GM18507 (cell line): ENCODE measurements at regions not wholly inside any gene's neighbourhood (a gene's known extent, or its start where the extent isn't known, plus 50 kb on each side); places are given as distances from the start of the nearest gene placed in this dataset.
"Not testable (repeated sequence)": the region's sequence is repeated elsewhere in the genome, so short reads cannot be mapped to it uniquely, and the experiment has no call there.

Experiments used
- DNase-seq: peaks from one replicate; pipeline ENCODE4 v3.0.0; 2011; ENCODE audit warnings: low read depth; ENCODE audit not compliant: insufficient read length; ENCODE audit errors: extremely low spot score
- FAIRE-seq: peaks from 2 replicates; lab custom pipeline; 2011; peaks lifted over from hg19 to GRCh38; lab: Jason Lieb, UNC

DNA sequence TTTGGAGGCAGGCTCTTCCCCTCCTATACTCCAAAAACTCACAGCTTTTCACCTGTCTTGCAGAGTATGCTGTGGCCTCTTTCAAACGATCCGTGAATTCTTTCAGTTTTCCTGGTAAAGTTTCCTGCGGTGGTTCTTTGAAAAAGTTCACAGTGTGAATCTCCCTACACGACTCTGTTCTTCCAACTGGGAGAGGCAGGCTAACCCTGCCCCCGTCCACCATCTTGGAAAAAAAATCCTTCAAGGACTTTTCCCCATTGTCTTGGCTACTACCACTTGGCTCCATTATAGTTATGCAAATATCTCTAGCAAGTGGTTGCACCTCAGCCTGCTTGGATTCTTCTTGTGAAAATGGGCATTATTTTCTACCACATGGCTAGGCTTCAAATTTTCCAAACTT is 382.6 kb downstream of the AGTPBP1 start:
- DNase-seq (no peak), FAIRE-seq (no peak)

DNA sequence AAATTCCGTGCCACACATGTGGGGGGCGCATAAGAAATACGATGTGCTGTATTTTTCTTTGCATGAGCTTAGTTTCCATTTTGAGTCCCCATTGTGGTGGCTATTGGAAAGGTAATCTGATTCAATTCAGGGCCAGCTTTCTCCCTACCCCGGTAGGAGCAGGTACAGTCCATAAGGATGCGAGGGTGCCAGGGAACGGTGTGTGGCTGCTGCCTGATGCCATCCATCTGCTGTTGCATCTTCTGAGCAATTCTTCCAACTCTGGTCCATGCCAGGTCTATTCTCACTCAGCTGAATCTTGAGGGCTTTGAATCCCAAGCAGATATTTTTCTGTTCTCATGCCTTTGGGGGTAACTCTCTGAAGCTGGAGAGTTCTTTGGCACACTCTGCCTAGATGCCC is 392.7 kb downstream of the AGTPBP1 start:
- FAIRE-seq (no peak), DNase-seq (no peak)

DNA sequence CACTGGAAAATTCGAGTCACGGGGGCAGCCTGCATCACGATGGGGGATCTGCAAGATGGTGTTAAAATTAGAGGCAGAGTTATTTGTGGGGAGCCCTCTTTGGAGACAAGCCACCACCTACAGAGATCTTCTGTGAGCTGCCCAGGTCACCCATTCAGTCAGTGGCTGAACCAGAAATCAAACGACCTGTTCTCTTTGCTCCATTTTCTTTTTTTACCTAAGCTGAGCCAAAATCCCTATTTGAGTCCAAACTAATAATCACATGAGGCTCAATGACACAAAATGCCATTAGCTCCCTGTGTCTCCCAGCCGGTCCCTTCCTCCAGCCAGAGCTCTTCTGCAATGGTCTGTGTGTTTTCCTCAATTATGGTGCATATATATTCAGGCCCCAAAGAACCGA is 394.2 kb downstream of the AGTPBP1 start:
- FAIRE-seq: no peak
- DNase-seq: no peak

DNA sequence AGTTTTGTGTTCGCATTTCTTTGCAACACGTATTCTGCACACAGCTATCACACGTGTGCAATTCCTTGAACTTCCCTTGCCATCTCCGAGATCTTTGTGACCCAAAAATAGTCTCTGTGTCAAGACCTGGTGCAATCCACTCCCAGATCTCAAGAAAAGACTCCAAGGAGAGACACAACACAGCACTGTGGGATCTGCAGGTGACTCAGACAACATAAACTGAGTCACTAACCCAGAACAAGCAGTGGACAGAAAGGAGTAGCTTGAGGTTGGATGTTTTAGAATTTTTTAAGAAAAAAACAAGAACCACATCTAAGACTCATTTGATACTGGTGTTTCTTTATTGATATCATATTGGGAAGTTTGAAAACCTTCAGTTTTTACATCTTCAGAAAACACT is 396.9 kb downstream of the AGTPBP1 start:
- FAIRE-seq: no peak

DNA sequence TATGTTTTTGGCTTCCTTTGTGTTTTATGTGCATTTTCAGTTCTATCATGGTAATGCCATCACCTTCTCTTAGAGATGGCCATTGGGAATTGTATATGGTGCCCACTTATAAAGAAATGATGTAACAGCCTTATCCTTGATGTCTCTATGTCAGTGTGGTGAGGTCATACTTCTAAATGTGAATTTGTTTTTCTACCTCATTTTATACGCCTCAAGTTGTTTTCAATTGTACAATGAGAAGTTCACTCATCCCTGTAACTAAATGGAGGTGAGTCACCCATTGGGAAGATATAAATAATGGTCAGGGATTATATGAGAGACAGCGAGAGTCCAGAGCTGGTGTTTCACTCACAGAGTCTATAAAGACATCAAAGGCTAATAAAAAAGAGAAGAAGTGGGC is 402.4 kb downstream of the AGTPBP1 start:
- no peak for DNase-seq
- FAIRE-seq: no peak

More for the DNA sequence above, 396.9 kb downstream of the AGTPBP1 start:
- DNase-seq: no peak

DNA sequence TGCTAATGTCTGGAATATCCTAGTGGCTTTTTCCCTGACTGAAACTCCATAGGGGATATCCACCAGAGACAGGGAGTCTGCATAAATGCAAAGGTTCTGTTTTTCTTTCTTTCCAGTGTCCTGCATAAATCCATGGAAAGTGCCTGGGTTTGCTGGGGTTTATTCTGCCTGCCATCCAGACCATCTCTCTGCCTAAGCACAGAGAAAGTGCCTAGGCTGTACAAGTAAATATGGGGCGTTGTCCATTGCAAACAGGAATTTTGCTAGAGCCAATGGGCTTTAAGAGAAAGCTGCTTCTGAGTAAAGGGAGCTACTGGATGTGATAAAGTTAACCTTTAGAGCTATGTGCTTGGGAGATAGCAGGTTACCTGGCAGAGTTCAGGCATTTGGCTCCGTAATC is 407.5 kb downstream of the AGTPBP1 start:
- DNase-seq: no peak
- no peak for FAIRE-seq

DNA sequence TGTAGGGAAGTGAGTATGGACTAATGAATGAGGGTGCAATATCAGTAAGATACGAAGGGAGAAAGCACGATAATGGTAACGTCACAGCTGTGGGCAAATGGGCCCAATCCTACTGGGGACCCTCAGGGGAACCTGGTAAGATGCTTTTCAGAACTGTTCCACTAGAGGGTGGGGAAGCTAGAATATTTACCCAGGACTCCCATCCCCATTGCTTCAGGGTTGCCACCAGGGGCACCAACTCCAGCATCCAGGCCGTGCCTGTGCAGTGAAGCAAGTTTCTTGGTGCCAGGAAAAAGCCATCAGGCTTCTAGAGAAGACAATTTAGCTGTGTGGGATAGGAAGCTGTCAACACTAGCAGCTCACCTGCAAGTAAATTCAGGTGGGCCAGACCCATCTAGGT is 409.3 kb downstream of the AGTPBP1 start:
- DNase-seq (no peak), FAIRE-seq (no peak)

DNA sequence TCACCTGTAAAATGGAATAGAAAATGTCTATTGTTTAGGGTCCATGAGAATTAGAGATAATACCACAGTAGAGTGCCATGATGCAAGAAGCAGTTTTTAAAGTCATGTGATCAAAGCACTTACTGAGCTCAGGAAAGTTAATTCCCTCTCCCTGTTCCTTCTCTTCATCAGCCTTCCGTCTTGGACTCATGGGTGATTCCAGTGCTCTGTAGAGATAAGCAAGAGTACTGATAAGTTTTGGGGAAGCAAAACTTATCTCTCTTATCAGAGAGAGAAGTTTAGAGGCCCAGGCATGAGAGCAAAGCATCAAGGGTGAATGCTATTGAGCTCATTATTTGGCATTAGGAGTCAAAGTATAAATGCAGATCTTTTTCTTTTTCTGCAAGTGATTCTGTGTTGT is 410.1 kb downstream of the AGTPBP1 start:
- FAIRE-seq (no peak), DNase-seq (no peak)

DNA sequence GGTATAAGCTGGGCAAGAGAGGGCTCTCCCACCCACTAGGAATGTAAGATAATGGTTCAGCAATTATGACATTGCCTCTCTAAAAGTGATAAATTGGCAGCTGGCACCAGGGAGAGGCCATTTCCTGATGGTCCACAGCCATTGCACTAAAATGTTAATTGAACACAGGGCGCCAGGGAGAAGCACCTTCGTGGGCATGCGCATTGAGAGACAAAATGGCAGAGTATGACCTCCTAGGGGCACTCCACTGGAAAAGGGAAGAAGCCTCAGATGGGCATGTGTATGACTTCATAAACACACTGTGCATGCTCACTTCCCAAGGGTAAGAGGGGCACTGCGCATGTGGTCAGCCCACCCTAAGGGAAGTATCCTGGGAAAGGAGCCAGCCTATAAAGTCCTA is 419.2 kb downstream of the AGTPBP1 start:
- FAIRE-seq: no peak
- no peak for DNase-seq

DNA sequence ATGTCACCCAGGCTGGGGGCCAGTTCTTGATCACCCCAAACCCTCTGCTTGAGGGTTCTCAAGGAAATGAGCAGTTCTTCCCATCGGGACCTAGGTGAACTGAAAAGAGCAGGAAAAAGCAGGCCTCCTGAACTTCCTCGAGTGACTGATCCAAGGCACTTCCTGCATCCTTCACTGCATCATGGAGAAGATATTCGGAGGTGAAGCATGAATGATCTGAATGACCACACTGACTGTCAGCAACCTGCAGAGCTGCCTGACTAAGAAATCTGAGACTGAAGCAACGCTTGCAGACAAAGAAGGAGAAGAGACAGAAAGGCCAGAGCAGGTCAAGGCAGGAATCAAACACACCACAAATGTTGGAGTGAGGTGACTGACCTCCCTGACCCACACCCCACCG is 420.2 kb downstream of the AGTPBP1 start:
- FAIRE-seq (no peak), DNase-seq (no peak)

DNA sequence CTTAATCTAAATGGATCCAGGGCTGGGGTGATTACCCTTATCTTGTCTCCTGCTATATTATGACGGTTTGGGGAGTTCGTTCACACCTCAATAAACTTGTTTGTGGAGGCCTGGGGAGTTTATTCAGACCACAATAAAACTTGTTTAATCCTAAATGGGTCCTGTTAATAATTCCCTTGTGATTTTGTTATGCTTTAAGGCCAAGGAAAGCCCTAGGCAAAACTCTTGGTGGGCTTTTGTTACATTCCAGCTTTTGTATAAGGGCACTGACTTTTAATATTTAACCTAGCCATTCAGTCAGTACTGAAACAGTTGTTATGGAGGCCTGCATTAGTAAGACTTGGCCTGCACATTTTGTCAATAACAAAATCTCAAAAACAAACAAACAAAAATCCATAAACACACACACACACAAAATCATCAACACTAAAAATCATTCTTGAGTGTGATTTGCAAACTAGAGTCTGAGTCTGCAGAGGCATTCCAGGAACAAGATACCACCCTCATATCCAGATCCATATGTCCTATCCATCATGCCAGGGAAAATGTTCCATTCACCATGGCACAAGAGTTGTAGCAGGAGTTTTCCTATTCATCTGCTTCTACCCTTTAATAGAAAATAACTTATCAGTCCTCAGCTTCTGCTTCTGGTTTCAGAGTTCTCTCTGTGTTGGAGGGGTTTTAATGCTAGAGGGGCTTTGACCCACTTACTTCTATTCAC is 421.7 kb downstream of the AGTPBP1 start:
- FAIRE-seq (no peak), DNase-seq (no peak)

DNA sequence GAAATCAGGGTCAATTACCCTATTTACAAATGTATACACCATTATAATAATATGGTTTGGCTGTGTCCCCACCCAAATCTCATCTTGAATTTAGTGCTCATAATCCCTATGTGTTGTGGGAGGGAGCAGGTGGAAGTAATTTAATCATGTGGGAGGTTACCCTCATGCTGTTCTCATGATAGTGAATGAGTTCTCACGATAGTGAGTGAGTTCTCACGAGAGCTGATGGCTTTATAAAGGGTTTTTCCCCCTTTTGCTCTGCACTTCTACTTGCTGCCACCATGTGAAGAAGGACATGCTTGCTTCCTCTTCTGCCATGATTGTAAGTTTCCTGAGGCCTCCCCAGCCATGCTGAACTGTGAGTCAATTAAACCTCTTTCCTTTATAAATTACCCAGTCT is 426.2 kb downstream of the AGTPBP1 start:
- DNase-seq, FAIRE-seq: not testable (repeated sequence)

DNA sequence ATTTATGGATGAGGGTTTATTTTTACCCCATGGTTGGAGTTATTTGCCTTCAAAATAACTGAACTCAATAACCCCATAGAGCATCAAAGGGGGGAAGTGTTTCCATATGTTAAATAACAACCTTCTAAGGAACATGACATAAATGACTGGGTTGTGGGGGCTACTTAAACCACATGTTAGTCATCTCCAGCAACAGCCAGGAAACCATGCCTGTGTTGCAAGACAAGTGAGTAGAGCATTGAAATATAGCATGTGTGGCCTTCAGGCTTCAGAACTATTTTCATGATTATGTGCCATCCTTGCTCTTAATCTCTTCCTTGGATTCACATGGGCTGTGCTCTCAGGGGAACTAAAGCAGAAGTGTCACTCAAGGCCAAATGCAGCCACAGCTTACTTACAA is 431.2 kb downstream of the AGTPBP1 start:
- FAIRE-seq (no peak), DNase-seq (no peak)

DNA sequence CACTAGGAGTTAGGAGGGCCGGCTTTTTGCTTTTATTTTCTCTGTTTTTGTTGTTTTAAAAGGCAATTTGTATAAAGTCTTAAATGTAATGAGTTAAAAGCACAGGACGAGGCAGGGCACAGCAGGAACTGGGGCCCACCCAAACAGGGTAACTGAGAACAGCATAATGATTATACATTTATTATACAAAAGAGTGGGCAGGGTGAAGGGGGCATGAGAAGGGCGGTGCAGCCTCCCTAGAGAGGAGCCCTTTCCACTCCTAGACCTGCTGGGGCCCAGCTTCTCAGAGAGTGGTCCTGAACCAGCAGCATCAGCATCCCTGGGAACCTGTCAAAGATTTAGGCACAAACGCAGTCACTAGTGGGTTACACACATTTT is 438.0 kb downstream of the AGTPBP1 start:
- no peak for FAIRE-seq
- no peak for DNase-seq

DNA sequence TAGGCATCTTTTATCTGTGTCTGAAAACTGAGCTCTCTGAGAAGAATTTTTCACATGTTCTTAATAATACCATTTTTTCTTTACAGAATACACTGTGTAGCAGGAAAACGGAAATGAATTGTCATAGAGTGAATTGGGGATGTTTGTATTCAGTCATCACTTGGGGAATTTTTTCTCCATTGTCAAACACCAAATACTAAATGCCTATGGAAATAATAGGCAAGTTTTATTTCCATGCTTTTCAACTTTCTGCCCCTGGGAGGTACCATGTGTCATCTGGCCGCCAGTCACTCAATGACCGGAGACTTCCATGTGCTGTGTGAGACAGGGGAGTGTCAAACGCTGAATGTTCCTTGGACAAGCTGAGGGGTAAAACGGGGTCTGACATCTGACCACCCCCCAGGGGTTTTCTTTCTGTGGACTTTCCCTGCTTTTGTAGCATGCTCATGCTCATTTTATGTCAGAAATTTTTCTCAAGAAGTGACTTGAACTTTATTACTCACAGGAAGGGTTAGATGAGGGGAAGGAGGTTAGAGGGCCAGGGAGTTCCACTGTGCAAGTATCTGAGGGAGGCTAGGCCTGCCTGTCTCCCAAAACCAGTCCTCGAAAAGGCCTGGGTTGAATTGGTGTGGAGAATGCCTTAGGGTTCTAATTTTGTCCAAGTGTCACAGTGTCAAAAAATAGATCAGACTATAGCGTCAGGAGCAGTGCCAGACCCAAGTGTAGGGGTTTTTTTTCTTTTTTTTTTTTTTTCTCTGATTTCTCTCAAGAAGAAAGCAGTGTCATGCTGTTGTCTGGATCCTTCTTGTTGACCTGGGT is 438.6 kb downstream of the AGTPBP1 start:
- FAIRE-seq (no peak), DNase-seq (no peak)

DNA sequence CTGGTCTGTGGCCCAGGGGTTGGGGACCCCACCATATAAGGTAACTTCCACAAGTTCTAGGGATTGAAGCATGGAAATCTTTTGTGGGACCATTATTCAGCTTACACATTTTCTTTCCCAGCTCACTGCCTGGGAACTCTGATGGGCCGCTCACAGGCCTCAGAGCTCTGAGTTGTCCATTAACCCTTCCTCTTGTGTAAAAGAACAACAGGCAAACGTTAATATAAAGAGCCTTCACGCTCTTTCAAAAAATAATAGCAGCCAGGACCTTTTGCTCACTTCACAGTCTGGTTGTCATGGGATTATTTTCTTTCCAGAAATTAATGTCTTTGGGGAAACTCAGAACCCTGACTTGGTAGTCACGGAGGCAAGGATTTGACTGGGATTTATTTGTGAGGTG is 443.3 kb downstream of the AGTPBP1 start:
- no peak for FAIRE-seq
- no peak for DNase-seq

DNA sequence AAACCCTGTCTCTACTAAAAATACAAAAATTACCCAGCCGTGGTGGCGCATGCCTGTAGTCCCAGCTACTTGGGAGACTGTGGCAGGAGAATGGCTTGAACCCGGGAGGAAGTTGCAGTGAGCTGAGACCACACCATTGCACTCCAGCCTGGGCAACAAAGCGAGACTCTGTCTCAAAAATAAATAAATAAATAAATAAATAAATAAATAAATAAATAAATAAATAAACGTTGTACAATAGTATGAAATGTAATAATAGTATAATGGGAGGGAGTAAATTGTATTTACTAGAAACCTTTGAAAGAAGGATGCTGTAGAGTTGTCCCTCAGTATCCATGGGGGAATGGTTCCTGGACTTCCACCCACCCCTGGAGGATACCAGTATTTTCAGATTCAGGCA is 446.5 kb downstream of the AGTPBP1 start:
- FAIRE-seq, DNase-seq: not testable (repeated sequence)

DNA sequence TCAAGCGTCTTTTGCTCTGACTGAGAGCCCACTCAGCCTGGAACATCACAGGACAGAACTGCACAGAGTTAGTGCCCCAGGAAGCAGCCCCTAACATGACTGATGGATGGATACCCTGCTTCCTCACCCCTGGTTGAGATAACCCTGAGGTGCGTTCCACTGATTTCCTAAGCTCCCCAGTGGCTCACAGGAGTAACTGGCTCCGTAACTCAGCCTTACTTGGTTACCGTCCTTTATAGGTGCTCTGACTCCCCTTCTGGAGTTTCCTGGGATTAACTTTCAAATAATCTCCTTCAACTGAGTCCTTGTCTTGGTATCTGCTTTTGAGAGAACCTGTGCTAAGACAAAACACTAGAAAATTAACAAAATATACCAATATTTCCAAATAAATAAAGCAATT is 449.5 kb downstream of the AGTPBP1 start:
- no peak for FAIRE-seq
- DNase-seq: no peak

DNA sequence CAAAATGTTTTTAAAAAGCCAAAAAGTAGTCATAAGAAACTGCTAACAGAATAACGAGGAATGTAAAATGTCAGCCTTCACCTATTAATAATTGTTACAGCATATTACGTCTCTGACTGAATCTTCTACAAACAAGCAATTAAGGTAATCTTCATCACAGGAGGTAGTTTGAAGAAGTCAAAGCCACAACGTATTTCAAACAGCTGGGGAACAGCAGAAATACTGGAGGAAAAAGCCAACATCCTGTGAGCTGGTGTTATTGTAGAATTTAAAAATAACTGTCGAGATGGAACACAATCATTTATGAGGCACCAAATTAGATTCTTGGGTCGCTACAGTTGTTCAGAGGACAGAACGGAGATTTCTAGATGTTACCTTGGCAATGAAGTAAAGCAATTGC is 450.5 kb downstream of the AGTPBP1 start:
- FAIRE-seq (no peak), DNase-seq (no peak)

DNA sequence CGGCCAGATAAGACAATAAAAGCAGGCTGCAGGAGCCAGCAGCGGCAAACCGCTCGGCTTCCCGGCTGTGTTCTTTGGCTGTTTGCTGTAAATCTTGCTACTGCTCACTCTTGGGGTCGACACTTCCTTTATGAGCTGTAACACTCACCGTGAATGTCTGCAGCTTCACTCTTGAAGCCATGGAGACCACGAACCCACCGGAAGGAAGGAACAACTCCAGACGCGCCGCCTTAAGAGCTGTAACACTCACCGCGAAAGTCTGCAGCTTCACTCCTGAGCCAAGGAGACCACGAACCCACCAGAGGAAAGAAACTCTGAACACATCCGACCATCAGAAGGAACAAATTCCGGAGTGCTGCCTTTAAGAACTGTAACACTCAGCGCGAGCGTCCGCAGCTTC is 451.7 kb downstream of the AGTPBP1 start:
- no peak for FAIRE-seq

DNA sequence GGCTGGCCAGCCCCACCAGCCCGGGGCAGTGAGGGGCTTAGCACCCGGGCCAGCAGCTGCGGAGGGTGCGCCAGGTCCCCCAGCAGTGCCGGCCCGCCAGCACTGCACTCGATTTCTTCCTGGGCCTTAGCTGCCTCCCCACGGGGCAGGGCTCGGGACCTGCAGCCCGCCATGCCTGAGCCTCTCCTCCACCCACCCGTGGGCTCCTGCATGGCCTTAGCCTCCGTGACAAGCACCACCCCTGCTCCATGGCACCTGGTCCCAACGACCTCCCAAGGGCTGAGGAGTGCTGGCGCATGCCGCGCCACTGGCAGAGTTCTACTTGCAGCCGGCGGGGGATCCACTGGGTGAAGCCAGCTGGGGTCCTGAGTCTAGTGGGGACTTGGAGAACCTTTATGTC is 452.6 kb downstream of the AGTPBP1 start:
- DNase-seq (no peak), FAIRE-seq (no peak)

More for the DNA sequence above, 451.7 kb downstream of the AGTPBP1 start:
- DNase-seq: no peak
